ENCODE measurements at regions not wholly inside any gene's neighbourhood (a gene's known extent, or its start where the extent isn't known, plus 50 kb on each side); places are given as distances from the start of the nearest gene placed in this dataset.

- no TSS peak for BruUV-seq (replicated peaks)
- CTCF ChIA-PET, result no interaction called here
- Histone ChIP-seq H4K20me1 (ENCODE audit: insufficient read depth) (no peaks in the 10 kb centered on the region), H3K27ac (no peak overlapping the region), H3K27me3 (ENCODE audit: insufficient read depth, low read depth) (no peaks in the 10 kb centered on the region), H3K4me1 (replicated peaks; ENCODE audit: insufficient read depth) (no peaks in the 10 kb centered on the region), H3K4me3 (no peak overlapping the region), H3K4me2 (no peak overlapping the region), H3K9me3 (ENCODE audit: insufficient read depth, low read depth) (no peaks in the 10 kb centered on the region), H3F3A (ENCODE audit: insufficient read depth, low read depth) (no peaks in the 10 kb centered on the region), H3K9me2 (ENCODE audit: insufficient read depth) (no peaks in the 10 kb centered on the region), H2AFZ (no peak overlapping the region), H3K79me2 (ENCODE audit: low read depth) (no peaks in the 10 kb centered on the region), H3K36me3 (ENCODE audit: low read depth) (no peaks in the 10 kb centered on the region)
- intact Hi-C loops (cut with micrococcal nuclease; ENCODE audit: unreplicated experiment), result no loop called here
- TF ChIP-seq CTCF (conservative IDR thresholded peaks at IDR 0.05) (no peak), EZH2 (IDR thresholded peaks at IDR 0.05; ENCODE audit: low read depth) (no peak)
- POLR2A ChIA-PET (ENCODE audit: unreplicated experiment), result no interaction called here
- no peak for DNase-seq
These were observed 467.5 kb downstream of the GPAM start for GRCh38 chr10:111716032-111716431.

- Histone ChIP-seq H3K4me3 (no peak overlapping the region), H3K4me1 (replicated peaks; ENCODE audit: insufficient read depth) (no peaks in the 10 kb centered on the region), H3K36me3 (ENCODE audit: low read depth) (no peaks in the 10 kb centered on the region), H3K27me3 (ENCODE audit: insufficient read depth, low read depth) (no peaks in the 10 kb centered on the region), H3F3A (ENCODE audit: insufficient read depth, low read depth) (no peaks in the 10 kb centered on the region), H3K9me2 (ENCODE audit: insufficient read depth) (no peaks in the 10 kb centered on the region), H2AFZ (no peak overlapping the region), H3K79me2 (ENCODE audit: low read depth) (no peaks in the 10 kb centered on the region), H4K20me1 (ENCODE audit: insufficient read depth) (no peaks in the 10 kb centered on the region), H3K27ac (no peak overlapping the region), H3K9me3 (ENCODE audit: insufficient read depth, low read depth) (no peaks in the 10 kb centered on the region), H3K4me2 (no peak overlapping the region)
- BruUV-seq (replicated peaks), result no TSS peak
- intact Hi-C loops (cut with micrococcal nuclease; ENCODE audit: unreplicated experiment), result no loop called here
- DNase-seq, result no peak
- CTCF ChIA-PET, result no interaction called here
- TF ChIP-seq EZH2 (IDR thresholded peaks at IDR 0.05; ENCODE audit: low read depth) (no peak), CTCF (conservative IDR thresholded peaks at IDR 0.05) (no peak)
- POLR2A ChIA-PET (ENCODE audit: unreplicated experiment), result no interaction called here
These were observed 459.4 kb downstream of the GPAM start for GRCh38 chr10:111724121-111724520.

GRCh38 chr10:111725050-111725449, 458.5 kb downstream of the GPAM start:
- no peaks in the 10 kb centered on the region for H3K9me3 ChIP-seq (ENCODE audit: insufficient read depth, low read depth)
- H3K27ac ChIP-seq, result no peak overlapping the region
- BruUV-seq (replicated peaks), result no TSS peak
- POLR2A ChIA-PET (ENCODE audit: unreplicated experiment), result no interaction called here
- no peak overlapping the region for H3K4me2 ChIP-seq
- H3K4me1 ChIP-seq (replicated peaks; ENCODE audit: insufficient read depth), result no peaks in the 10 kb centered on the region
- H3K27me3 ChIP-seq (ENCODE audit: insufficient read depth, low read depth), result no peaks in the 10 kb centered on the region
- H2AFZ ChIP-seq, result no peak overlapping the region
- CTCF ChIA-PET, result no interaction called here
- no peak overlapping the region for H3K4me3 ChIP-seq
- H4K20me1 ChIP-seq (ENCODE audit: insufficient read depth), result no peaks in the 10 kb centered on the region
- DNase-seq, result no peak
- intact Hi-C loops (cut with micrococcal nuclease; ENCODE audit: unreplicated experiment), result no loop called here
- no peaks in the 10 kb centered on the region for H3K79me2 ChIP-seq (ENCODE audit: low read depth)
- TF ChIP-seq EZH2 (IDR thresholded peaks at IDR 0.05; ENCODE audit: low read depth) (no peak), CTCF (conservative IDR thresholded peaks at IDR 0.05) (no peak)
- no peaks in the 10 kb centered on the region for H3K9me2 ChIP-seq (ENCODE audit: insufficient read depth)
- no peaks in the 10 kb centered on the region for H3K36me3 ChIP-seq (ENCODE audit: low read depth)
- H3F3A ChIP-seq (ENCODE audit: insufficient read depth, low read depth), result no peaks in the 10 kb centered on the region
